HepG2 (cell line): ENCODE measurements at regions not wholly inside any gene's neighbourhood (a gene's known extent, or its start where the extent isn't known, plus 50 kb on each side); places are given as distances from the start of the nearest gene placed in this dataset.

ENCODE experiments used
- ATAC-seq: fragments of 200-7000 bp; cut with Tn5 transposase; 3 replicates; pipeline ENCODE4 v1.9.1; 2020; ENCODE audit warnings: mild to moderate bottlenecking, moderate library complexity
- BruUV-seq: library from RNA; stranded (reverse); fragments of 400-500 nt; replicated peaks from 2 replicates; lab custom pipeline; 2021; lab: Mats Ljungman, UMichigan
- CTCF ChIA-PET: fragments of 300-600 bp; formaldehyde crosslinking; extraction: SDS; loops from one replicate; lab custom pipeline; 2021; ENCODE audit warnings: low total read pairs, inconsistent platforms, low intra/inter-chr PET ratio; lab: Yijun Ruan, JAX
- POLR2A ChIA-PET: fragments of 350-600 bp; sonication (Branson Sonifier 250); formaldehyde crosslinking; loops from one replicate; lab custom pipeline; 2020; ENCODE audit warnings: antibody characterized with exemption, inconsistent platforms; lab: Yijun Ruan, JAX
- DNase-seq: peaks from one replicate; pipeline ENCODE4 v3.0.0-alpha.2; 2015; ENCODE audit warnings: low spot score
- FAIRE-seq: peaks from 3 replicates; lab custom pipeline; 2011; peaks lifted over from hg19 to GRCh38; lab: Jason Lieb, UNC
- H2AFZ ChIP-seq: one replicate; pipeline ENCODE4 v1.6.1; 2011; ENCODE audit warnings: low read length, inconsistent platforms
- H3K27ac ChIP-seq: fragments of 300-600 bp; 3 replicates; pipeline ENCODE4 v1.8.0; 2011; ENCODE audit warnings: mixed run types, mild to moderate bottlenecking, mixed read lengths, low read length, inconsistent platforms; ENCODE audit not compliant: insufficient read depth; ENCODE audit errors: extremely low read length
- H3K27me3 ChIP-seq, 2 experiments: fragments of 200-600 bp in 1 of 2; 2 replicates in 1 of 2; 3 replicates in 1 of 2; pipeline versions ENCODE4 v1.6.0 to v1.8.0; 2011; ENCODE audit warnings: low read length in 2 of 2, mild to moderate bottlenecking in 2 of 2, moderate library complexity in 2 of 2, inconsistent platforms in 1 of 2; ENCODE audit not compliant: insufficient read depth in 2 of 2, control insufficient read depth in 1 of 2
- H3K36me3 ChIP-seq, 2 experiments: fragments of 200-600 bp in 1 of 2; replicated peaks in 1 of 2; 2 replicates in 1 of 2; 3 replicates in 1 of 2; pipeline versions ENCODE4 v1.5.1 to v1.8.0; 2011; ENCODE audit warnings: low read length in 2 of 2, inconsistent platforms in 1 of 2; ENCODE audit not compliant: insufficient read depth in 2 of 2, control insufficient read depth in 1 of 2
- H3K4me1 ChIP-seq: 2 replicates; pipeline ENCODE4 v1.5.1; 2012; ENCODE audit warnings: low read length, inconsistent platforms; ENCODE audit not compliant: insufficient read depth
- H3K4me2 ChIP-seq: 2 replicates; pipeline ENCODE4 v1.6.0; 2011; ENCODE audit warnings: low read depth, low read length, inconsistent platforms
- H3K4me3 ChIP-seq, 3 experiments: fragments of 200-600 bp in 1 of 3; sonication (generic), shearing (Covaris generic) in 1 of 3; replicated peaks in 1 of 3; 2 replicates each; pipeline ENCODE4 v1.5.1; 2011 to 2016; ENCODE audit warnings: low read length in 3 of 3, inconsistent platforms in 2 of 3, low read depth in 2 of 3, mild to moderate bottlenecking in 2 of 3, control low read depth in 1 of 3, mixed read lengths in 1 of 3; ENCODE audit not compliant: insufficient read depth in 1 of 3
- H3K79me2 ChIP-seq: one replicate; pipeline ENCODE4 v1.6.1; 2011; ENCODE audit warnings: low read length, inconsistent platforms; ENCODE audit not compliant: insufficient read depth
- H3K9ac ChIP-seq: 2 replicates; pipeline ENCODE4 v1.6.0; 2011; ENCODE audit warnings: mild to moderate bottlenecking, low read depth, low read length, inconsistent platforms; ENCODE audit not compliant: insufficient read depth
- H3K9me3 ChIP-seq: 2 replicates; pipeline ENCODE4 v1.5.1; 2012; ENCODE audit warnings: mild to moderate bottlenecking, low read length
- H4K20me1 ChIP-seq: 2 replicates; pipeline ENCODE4 v1.6.0; 2011; ENCODE audit warnings: inconsistent platforms, mild to moderate bottlenecking, low read length, moderate library complexity; ENCODE audit not compliant: insufficient read depth
- BORCS8-MEF2B ChIP-seq: sonication (generic); formaldehyde crosslinking; IDR thresholded peaks from 2 replicates; pipeline ENCODE4 v1.8.0; 2022; ENCODE audit warnings: mild to moderate bottlenecking, missing genetic modification reagents
- FOXP1 ChIP-seq, 2 experiments: fragments of 450-650 bp in 1 of 2; IDR thresholded peaks; 2 replicates each; pipeline ENCODE4 v1.6.1; 2017 to 2018; ENCODE audit warnings: antibody characterized with exemption in 1 of 2
- MLLT10 ChIP-seq: sonication (generic); formaldehyde crosslinking; IDR thresholded peaks from 2 replicates; pipeline ENCODE4 v1.4.0; 2020; ENCODE audit warnings: missing genetic modification reagents
- NBN ChIP-seq: fragments of 450-650 bp; conservative IDR thresholded peaks from 2 replicates; pipeline ENCODE4 v1.6.1; 2017
- NFYC ChIP-seq: IDR thresholded peaks from 2 replicates; pipeline ENCODE4 v1.6.1; 2016; ENCODE audit warnings: missing genetic modification reagents, missing compliant biosample characterization
- ZKSCAN8 ChIP-seq: IDR thresholded peaks from 2 replicates; pipeline ENCODE4 v1.6.1; 2016; ENCODE audit warnings: borderline replicate concordance, missing genetic modification reagents, missing compliant biosample characterization
- WGBS: methylation state at CpG from one replicate; pipeline ENCODE4 v1.1.6; 2017; ENCODE audit warnings: low lambda C conversion rate; 5-methylcytosine and 5-hydroxymethylcytosine counted together
- in situ Hi-C: cut with HindIII; loops from 2 replicates; pipeline ENCODE4 v1.10.0; 2017; ENCODE audit warnings: low pct_unique_long_range_greater_than_20kb; ENCODE audit not compliant: extremely low pct_ligation_motif_present
- intact Hi-C: fragments of 100-400 bp; cut with micrococcal nuclease; formaldehyde crosslinking; loops from one replicate; pipeline ENCODE4 v1.10.0; 2022; ENCODE audit not compliant: unreplicated experiment
- TF ChIP-seq, protein P1 (sequence below): sonication (generic); formaldehyde crosslinking; IDR thresholded peaks from 2 replicates; pipeline ENCODE4 v1.8.1; 2023; ENCODE audit warnings: mild to moderate bottlenecking, missing genetic modification reagents

DNA sequence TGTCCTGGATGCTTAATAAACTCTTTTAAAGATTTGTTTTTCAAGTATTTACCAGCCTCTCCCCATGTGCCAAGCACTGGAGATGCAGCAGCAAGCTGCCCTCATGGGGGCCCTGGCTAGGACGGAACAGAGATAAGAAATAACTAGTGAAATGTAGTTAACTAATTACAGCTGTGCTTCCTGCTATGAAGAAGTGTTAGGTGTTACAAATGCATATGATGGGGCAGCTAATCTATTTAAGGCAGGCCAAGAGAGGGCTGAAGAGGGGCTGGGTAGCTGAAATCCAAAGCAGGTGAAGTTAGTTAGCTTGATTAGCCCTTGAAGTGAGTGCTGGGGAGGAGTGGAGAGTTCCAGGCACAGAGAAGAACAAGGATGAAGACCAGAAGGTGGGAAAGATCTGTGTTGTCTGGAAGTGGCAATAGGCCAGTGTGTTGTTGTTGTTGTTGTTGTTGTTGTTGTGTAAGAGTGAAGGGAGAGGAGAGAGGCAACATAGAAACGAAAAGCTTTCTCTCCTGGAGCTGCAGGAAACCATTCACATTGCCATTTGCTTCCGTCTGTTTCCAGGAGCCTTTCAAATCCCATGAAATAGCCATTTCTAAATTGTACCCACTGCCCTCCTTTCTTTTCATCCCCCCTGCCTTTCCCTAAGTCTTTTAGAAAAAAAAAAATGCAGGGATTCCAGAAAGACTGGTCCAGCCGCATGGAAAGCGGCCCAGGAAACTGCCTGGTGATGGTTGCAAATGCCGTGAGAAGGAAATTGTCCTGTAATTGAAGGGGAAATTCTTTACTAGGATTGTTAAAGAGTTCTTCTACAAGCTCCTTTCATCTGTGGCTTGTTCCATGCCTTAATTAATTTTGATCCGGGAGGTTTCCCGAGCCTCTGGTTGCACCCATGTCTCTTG, 119.6 kb downstream of the TFAP2C start:
- Histone ChIP-seq H4K20me1 (no peaks in the 10 kb centered on the region), H3K4me3 (no peak overlapping the region), H3K4me1 (no peaks in the 10 kb centered on the region), H3K9me3 (no peaks in the 10 kb centered on the region), H2AFZ (no peak overlapping the region), H3K27me3 (peaks cover 10 to 49% of the 10 kb centered on the region in 2 experiments), H3K36me3 (no peaks in the 10 kb centered on the region), H3K9ac (no peak overlapping the region), H3K27ac (no peak overlapping the region), H3K79me2 (no peaks in the 10 kb centered on the region), H3K4me2 (no peak overlapping the region)
- intact Hi-C loops (no loop called here), in situ Hi-C loops (no loop called here)
- peak; percentile 55; the same call in 1 of the 2 replicates for TF ChIP-seq FOXP1 (IDR thresholded peaks at IDR 0.05)
- TF ChIP-seq FOXP1 (CRISPR knock-in tag; IDR thresholded peaks at IDR 0.05) = no peak
- TF ChIP-seq NBN = 0 out of 2 replicates have a peak, but pooled peaks have one; percentile 22
- no peak for TF ChIP-seq MLLT10
- no peak for TF ChIP-seq ZKSCAN8
- no peak for TF ChIP-seq BORCS8-MEF2B (CRISPR knock-in tag)
- ChIA-PET POLR2A (no interaction called here), CTCF (no interaction called here)
- no peak for DNase-seq
- BruUV-seq = no TSS peak
- no peak for ATAC-seq
- under 1% methylated on average over 8 of the region's 8 CpGs for WGBS
- no peak for FAIRE-seq

DNA sequence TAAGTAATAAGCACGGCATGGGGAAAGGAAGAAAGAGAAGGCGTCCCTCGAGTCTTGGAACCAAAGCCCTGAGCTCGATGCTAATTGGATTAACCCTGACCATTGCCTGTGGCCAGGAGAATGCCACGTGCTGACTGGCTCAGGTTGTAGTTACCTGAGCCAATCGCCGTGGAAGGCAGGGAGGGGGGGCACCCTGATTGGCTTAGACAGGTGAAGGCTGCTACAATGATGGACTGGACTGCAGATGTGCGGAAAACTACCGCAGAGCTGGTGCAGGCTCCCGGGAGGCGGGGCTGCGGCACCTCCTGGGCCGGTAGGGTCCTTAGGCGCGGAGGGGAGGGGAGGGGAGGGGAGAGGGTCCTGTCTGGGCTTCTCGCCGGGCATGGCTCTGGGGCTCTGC, 121.3 kb downstream of the TFAP2C start:
- TF ChIP-seq, protein P1, sequence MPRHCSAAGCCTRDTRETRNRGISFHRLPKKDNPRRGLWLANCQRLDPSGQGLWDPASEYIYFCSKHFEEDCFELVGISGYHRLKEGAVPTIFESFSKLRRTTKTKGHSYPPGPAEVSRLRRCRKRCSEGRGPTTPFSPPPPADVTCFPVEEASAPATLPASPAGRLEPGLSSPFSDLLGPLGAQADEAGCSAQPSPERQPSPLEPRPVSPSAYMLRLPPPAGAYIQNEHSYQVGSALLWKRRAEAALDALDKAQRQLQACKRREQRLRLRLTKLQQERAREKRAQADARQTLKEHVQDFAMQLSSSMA (CRISPR knock-in tag) = no peak
- TF ChIP-seq NFYC (CRISPR knock-in tag) = peak; percentile 25; the same call in 1 of the 2 replicates
- TF ChIP-seq, all 625 proteins: peak for 1
- Histone ChIP-seq H3K27ac (no peak overlapping the region), H3K36me3 (no peaks in the 10 kb centered on the region), H3K27me3 (peaks cover 10 to 45% of the 10 kb centered on the region in 2 experiments), H3K79me2 (no peaks in the 10 kb centered on the region), H2AFZ (no peak overlapping the region), H3K4me3 (no peak overlapping the region), H3K4me2 (no peak overlapping the region), H3K9me3 (no peaks in the 10 kb centered on the region), H4K20me1 (no peaks in the 10 kb centered on the region), H3K9ac (no peak overlapping the region), H3K4me1 (no peaks in the 10 kb centered on the region)
- no peak for FAIRE-seq
- no peak for DNase-seq
- intact Hi-C loops = no loop called here
- POLR2A ChIA-PET = no interaction called here
- no peak for ATAC-seq
- no TSS peak for BruUV-seq
- CTCF ChIA-PET = no interaction called here
- in situ Hi-C loops = no loop called here
- WGBS = 14% methylated on average over 16 of the region's 17 CpGs
